Hepatocyte (in vitro differentiated cells): ENCODE measurements at regions not wholly inside any gene's neighbourhood (a gene's known extent, or its start where the extent isn't known, plus 50 kb on each side); places are given as distances from the start of the nearest gene placed in this dataset.

Source experiments
- DNase-seq: peaks from one replicate; pipeline ENCODE4 v3.0.0-alpha.2; 2016; ENCODE audit warnings: low spot score
- H2AFZ ChIP-seq: fragments of 200-600 bp; sonication (generic); 2 replicates; pipeline ENCODE4 v1.6.0; 2016; ENCODE audit warnings: antibody characterized with exemption, mild to moderate bottlenecking
- H3K27ac ChIP-seq: fragments of 200-600 bp; sonication (generic); 2 replicates; pipeline ENCODE4 v1.5.1; 2016; ENCODE audit warnings: mild to moderate bottlenecking
- H3K27me3 ChIP-seq: fragments of 200-600 bp; sonication (generic); 2 replicates; pipeline ENCODE4 v1.6.1; 2016
- H3K36me3 ChIP-seq: fragments of 200-600 bp; sonication (generic); replicated peaks from 2 replicates; pipeline ENCODE4 v1.5.1; 2016; ENCODE audit warnings: low read depth; ENCODE audit not compliant: insufficient read depth
- H3K4me1 ChIP-seq: fragments of 200-600 bp; sonication (generic); 2 replicates; pipeline ENCODE4 v1.5.1; 2016; ENCODE audit warnings: mild to moderate bottlenecking, moderate library complexity; ENCODE audit not compliant: insufficient read depth
- H3K4me2 ChIP-seq: fragments of 200-600 bp; sonication (generic); 2 replicates; pipeline ENCODE4 v1.6.0; 2016
- H3K4me3 ChIP-seq: fragments of 200-600 bp; sonication (generic); 2 replicates; pipeline ENCODE4 v1.5.1; 2016; ENCODE audit warnings: mild to moderate bottlenecking
- H3K79me2 ChIP-seq: fragments of 200-600 bp; sonication (generic); 2 replicates; pipeline ENCODE4 v1.6.0; 2017; ENCODE audit warnings: mild to moderate bottlenecking
- H3K9me2 ChIP-seq: fragments of 200-600 bp; sonication (generic); replicated peaks from 2 replicates; pipeline ENCODE4 v1.6.0; 2017; ENCODE audit warnings: mild to moderate bottlenecking; ENCODE audit not compliant: insufficient read depth
- H3K9me3 ChIP-seq: fragments of 200-600 bp; sonication (generic); 2 replicates; pipeline ENCODE4 v1.5.1; 2016; ENCODE audit warnings: low read depth, mild to moderate bottlenecking
- H4K20me1 ChIP-seq: fragments of 200-600 bp; sonication (generic); 2 replicates; pipeline ENCODE4 v1.6.0; 2016; ENCODE audit warnings: mild to moderate bottlenecking; ENCODE audit not compliant: insufficient read depth, poor library complexity, severe bottlenecking
- CTCF ChIP-seq: fragments of 200-600 bp; sonication (generic); IDR thresholded peaks from 2 replicates; pipeline ENCODE4 v1.5.1; 2016; ENCODE audit warnings: antibody characterized with exemption, mild to moderate bottlenecking; ENCODE audit not compliant: poor library complexity
- EZH2 ChIP-seq: fragments of 200-600 bp; sonication (generic); IDR thresholded peaks from 2 replicates; pipeline ENCODE4 v1.6.1; 2016; ENCODE audit warnings: antibody characterized with exemption, mild to moderate bottlenecking, borderline replicate concordance
- EZH2phosphoT487 ChIP-seq: fragments of 200-600 bp; sonication (generic); IDR thresholded peaks from one replicate; pipeline ENCODE4 v1.6.1; 2018; ENCODE audit warnings: antibody characterized with exemption, mild to moderate bottlenecking, low read depth, moderate library complexity; ENCODE audit not compliant: unreplicated experiment, severe bottlenecking
- WGBS: methylation state at CpG from one replicate; pipeline ENCODE4 v1.1.6; 2016; ENCODE audit warnings: low lambda C conversion rate; ENCODE audit errors: missing lambda C conversion rate; 5-methylcytosine and 5-hydroxymethylcytosine counted together

- H3K4me3 ChIP-seq: no peak overlapping the region
- H3K4me2 ChIP-seq: no peak overlapping the region
- H3K4me1 ChIP-seq: no peaks in the 10 kb centered on the region
- TF ChIP-seq EZH2phosphoT487 (no peak), EZH2 (no peak), CTCF (no peak)
- H3K36me3 ChIP-seq: no peaks in the 10 kb centered on the region
- no peak overlapping the region for H3K27ac ChIP-seq
- no peaks in the 10 kb centered on the region for H3K9me2 ChIP-seq
- no peaks in the 10 kb centered on the region for H4K20me1 ChIP-seq
- no peak overlapping the region for H2AFZ ChIP-seq
- no peaks in the 10 kb centered on the region for H3K79me2 ChIP-seq
- no peak for DNase-seq
- WGBS: 75% methylated on average over 4 of the region's 4 CpGs
- H3K27me3 ChIP-seq: no peaks in the 10 kb centered on the region
- H3K9me3 ChIP-seq: no peaks in the 10 kb centered on the region
Measured at GRCh38 chr15:38854506-38854905, 289.9 kb upstream of the RASGRP1 start.

- no peak for DNase-seq
- peaks cover 4% of the 10 kb centered on the region for H3K4me1 ChIP-seq
- H3K27me3 ChIP-seq: no peaks in the 10 kb centered on the region
- no peak overlapping the region for H2AFZ ChIP-seq
- no peaks in the 10 kb centered on the region for H4K20me1 ChIP-seq
- no peaks in the 10 kb centered on the region for H3K79me2 ChIP-seq
- WGBS: 45% methylated on average over 1 of the region's 1 CpG
- H3K4me3 ChIP-seq: no peak overlapping the region
- H3K4me2 ChIP-seq: no peak overlapping the region
- H3K9me2 ChIP-seq: no peaks in the 10 kb centered on the region
- TF ChIP-seq EZH2phosphoT487: no peak
- no peak for TF ChIP-seq CTCF
- TF ChIP-seq EZH2: no peak
- no peak overlapping the region for H3K27ac ChIP-seq
- no peaks in the 10 kb centered on the region for H3K9me3 ChIP-seq
- H3K36me3 ChIP-seq: no peaks in the 10 kb centered on the region
Measured at GRCh38 chr15:38857814-38858213, 293.2 kb upstream of the RASGRP1 start.

GRCh38 chr15:38859574-38859973 lies 295.0 kb upstream of the RASGRP1 start:
- H3K79me2 ChIP-seq: no peaks in the 10 kb centered on the region

More at GRCh38 chr15:38859574-38859973, 295.0 kb upstream of the RASGRP1 start:
- H4K20me1 ChIP-seq: no peaks in the 10 kb centered on the region
- peaks cover 4% of the 10 kb centered on the region for H3K4me1 ChIP-seq
- H2AFZ ChIP-seq: no peak overlapping the region
- WGBS: 83% methylated on average over 2 of the region's 2 CpGs
- no peaks in the 10 kb centered on the region for H3K36me3 ChIP-seq
- no peak overlapping the region for H3K4me3 ChIP-seq
- no peak overlapping the region for H3K27ac ChIP-seq
- no peaks in the 10 kb centered on the region for H3K9me3 ChIP-seq
- no peak for DNase-seq
- H3K27me3 ChIP-seq: no peaks in the 10 kb centered on the region
- TF ChIP-seq EZH2phosphoT487 (no peak), EZH2 (no peak), CTCF (no peak)
- H3K9me2 ChIP-seq: no peaks in the 10 kb centered on the region
- H3K4me2 ChIP-seq: no peak overlapping the region
